Kidney (tissue), 13 donors: ENCODE measurements at regions not wholly inside any gene's neighbourhood (a gene's known extent, or its start where the extent isn't known, plus 50 kb on each side); places are given as distances from the start of the nearest gene placed in this dataset.
A peak's percentile ranks its signal among the peaks of the same experiment; 100 is the strongest.

ENCODE experiments used
- DNase-seq, 5 donors: peaks; one replicate each; pipeline ENCODE4 v3.0.0-alpha.2; 2013 to 2020
- FAIRE-seq: peaks from 2 replicates; lab custom pipeline; 2012; peaks lifted over from hg19 to GRCh38; lab: Jason Lieb, UNC
- H3K27ac ChIP-seq, 2 donors: one replicate each; pipeline ENCODE4 v1.7.0; 2013; ENCODE audit warnings: low read depth in 2 of 2, low read length in 2 of 2, inconsistent platforms in 1 of 2
- H3K27me3 ChIP-seq: one replicate; pipeline ENCODE4 v1.7.1; 2013; ENCODE audit warnings: low read length, inconsistent platforms; ENCODE audit not compliant: control insufficient read depth, insufficient read depth
- H3K36me3 ChIP-seq, 3 donors: one replicate each; pipeline versions ENCODE4 v1.7.0 to v1.7.1; 2013; ENCODE audit warnings: low read length in 3 of 3, control low read depth in 1 of 3, inconsistent platforms in 1 of 3; ENCODE audit not compliant: insufficient read depth in 3 of 3, control insufficient read depth in 2 of 3
- H3K4me1 ChIP-seq, 3 donors: one replicate each; pipeline versions ENCODE4 v1.7.0 to v1.7.1; 2013; ENCODE audit warnings: low read length in 3 of 3, inconsistent platforms in 1 of 3, low read depth in 1 of 3; ENCODE audit not compliant: control insufficient read depth in 2 of 3, insufficient read depth in 2 of 3
- H3K4me3 ChIP-seq, 3 donors: one replicate each; pipeline versions ENCODE4 v1.7.0 to v1.8.1; 2013; ENCODE audit warnings: low read length in 3 of 3, control low read depth in 1 of 3, inconsistent platforms in 1 of 3
- H3K9ac ChIP-seq, 3 donors: one replicate each; pipeline versions ENCODE4 v1.7.0 to v1.7.1; 2013; ENCODE audit warnings: low read length in 3 of 3, control low read depth in 1 of 3, inconsistent platforms in 1 of 3
- H3K9me3 ChIP-seq, 3 donors: one replicate each; pipeline versions ENCODE4 v1.7.0 to v1.7.1; 2013; ENCODE audit warnings: low read length in 3 of 3, control low read depth in 1 of 3, inconsistent platforms in 1 of 3; ENCODE audit not compliant: control insufficient read depth in 2 of 3, insufficient read depth in 1 of 3
- intact Hi-C: fragments of 100-400 bp; cut with DNase I; formaldehyde crosslinking; loops from one replicate; pipeline ENCODE4 v1.11.1; 2022
- TF ChIP-seq, protein P1 (sequence below): IDR thresholded peaks from 3 replicates; pipeline ENCODE4 v1.5.1; 2012; ENCODE audit warnings: mild to moderate bottlenecking, moderate library complexity, borderline replicate concordance; ENCODE audit not compliant: insufficient read depth; ENCODE audit errors: extremely low read depth
- donor health status: control.
- donor health status: control.
- donor health status: control.
- donor health status: control.
- donor health status: control.
- donor health status: DM: yes; HTN: yes; CAD: no.
- donor health status: Normal renal cell carcinoma (clear cell type).

DNA sequence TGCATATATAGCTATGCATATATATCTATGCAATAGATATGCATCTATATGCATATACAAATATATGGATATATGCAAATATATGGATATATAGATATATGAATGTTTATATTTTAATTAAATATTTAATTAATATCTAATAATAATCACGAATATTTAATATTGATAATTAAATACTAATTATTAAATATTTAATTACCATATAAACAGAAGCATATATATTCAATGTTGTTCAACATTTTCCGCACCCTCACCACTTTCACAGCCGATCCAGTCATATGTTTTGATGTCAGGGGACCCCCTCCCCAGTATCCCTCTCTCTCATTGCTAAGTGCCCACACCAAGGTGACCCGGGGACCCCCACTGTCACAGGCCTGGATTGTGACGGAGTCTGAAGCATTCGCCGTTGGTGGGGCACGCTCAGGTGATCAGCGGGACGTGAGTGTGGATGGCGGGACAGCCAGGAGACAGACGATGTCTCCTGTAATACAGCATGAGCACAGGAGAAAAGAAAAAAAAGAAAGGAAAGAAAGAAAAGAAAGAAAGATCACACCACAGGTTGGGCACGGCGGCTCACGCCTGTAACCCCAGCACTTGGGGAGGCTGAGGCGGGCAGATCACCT lies 199.7 kb downstream of the CRLF2 start:
- Histone ChIP-seq H3K27me3 (no peaks in the 10 kb centered on the region), H3K36me3 (no peaks in the 10 kb centered on the region), H3K27ac (no peak overlapping the region), H3K9me3 (no peaks in the 10 kb centered on the region), H3K9ac (no peak overlapping the region), H3K4me3 (no peak overlapping the region), H3K4me1 (no peaks in the 10 kb centered on the region)
- TF ChIP-seq, protein P1, sequence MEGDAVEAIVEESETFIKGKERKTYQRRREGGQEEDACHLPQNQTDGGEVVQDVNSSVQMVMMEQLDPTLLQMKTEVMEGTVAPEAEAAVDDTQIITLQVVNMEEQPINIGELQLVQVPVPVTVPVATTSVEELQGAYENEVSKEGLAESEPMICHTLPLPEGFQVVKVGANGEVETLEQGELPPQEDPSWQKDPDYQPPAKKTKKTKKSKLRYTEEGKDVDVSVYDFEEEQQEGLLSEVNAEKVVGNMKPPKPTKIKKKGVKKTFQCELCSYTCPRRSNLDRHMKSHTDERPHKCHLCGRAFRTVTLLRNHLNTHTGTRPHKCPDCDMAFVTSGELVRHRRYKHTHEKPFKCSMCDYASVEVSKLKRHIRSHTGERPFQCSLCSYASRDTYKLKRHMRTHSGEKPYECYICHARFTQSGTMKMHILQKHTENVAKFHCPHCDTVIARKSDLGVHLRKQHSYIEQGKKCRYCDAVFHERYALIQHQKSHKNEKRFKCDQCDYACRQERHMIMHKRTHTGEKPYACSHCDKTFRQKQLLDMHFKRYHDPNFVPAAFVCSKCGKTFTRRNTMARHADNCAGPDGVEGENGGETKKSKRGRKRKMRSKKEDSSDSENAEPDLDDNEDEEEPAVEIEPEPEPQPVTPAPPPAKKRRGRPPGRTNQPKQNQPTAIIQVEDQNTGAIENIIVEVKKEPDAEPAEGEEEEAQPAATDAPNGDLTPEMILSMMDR = no peak
- DNase-seq (peak in 4 of 5 donors; percentile 15 to 37 (median 32)), FAIRE-seq (no peak)
- intact Hi-C loops = no loop called here

DNA sequence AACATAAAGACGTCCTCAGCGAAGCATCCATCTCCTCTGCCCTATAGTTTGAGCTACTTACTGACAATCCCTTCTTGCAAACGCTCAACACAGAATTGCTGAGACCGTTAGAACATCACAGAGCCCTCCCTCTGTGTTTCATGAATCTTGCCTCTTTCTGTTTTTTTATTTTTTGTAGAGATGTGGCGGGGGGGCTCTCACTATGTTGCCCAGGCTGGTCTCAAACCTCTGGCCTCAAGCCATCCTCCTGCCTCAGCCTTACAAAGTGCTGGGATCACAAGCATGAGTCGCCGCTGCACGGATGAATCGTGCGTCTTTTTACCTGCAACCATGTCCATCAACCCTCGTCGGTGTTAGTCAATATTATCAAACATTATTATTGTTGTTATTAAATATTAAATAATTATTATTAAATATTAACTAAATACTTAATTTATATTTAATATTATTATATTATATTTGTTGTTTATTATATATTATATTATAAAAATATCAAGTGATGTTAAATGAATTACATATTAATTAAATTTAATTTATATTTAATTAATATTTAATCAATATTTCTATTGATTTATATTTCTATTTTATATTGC lies 200.7 kb downstream of the CRLF2 start:
- TF ChIP-seq, protein P1 = no peak

DNA sequence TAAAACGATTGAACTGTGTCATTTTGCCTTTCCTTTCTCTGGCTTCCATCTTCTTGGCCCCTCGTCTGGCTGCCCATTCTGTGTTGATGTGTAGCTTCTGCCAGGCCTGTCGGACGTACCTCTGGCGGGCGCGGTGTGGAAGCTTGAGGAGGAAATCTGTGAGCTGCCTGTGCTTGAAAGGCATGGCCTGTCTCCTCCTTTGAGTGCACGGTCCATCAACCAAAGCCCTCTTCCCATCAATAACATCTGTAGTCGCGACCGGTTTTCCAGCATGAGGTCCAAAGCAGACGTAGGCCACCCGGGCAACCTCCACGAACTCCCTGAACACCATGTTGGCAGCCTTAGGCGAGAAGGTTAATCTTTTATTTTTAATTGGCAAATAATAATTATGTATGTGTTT lies 202.7 kb downstream of the CRLF2 start:
- Histone ChIP-seq H3K4me3 (no peak overlapping the region), H3K4me1 (no peaks in the 10 kb centered on the region), H3K9me3 (no peaks in the 10 kb centered on the region), H3K27me3 (no peaks in the 10 kb centered on the region), H3K27ac (no peak overlapping the region), H3K36me3 (no peaks in the 10 kb centered on the region), H3K9ac (no peak overlapping the region)
- FAIRE-seq (no peak), DNase-seq (no peak)
- TF ChIP-seq, protein P1 = no peak
- intact Hi-C loops = no loop called here

More for the DNA sequence above, 200.7 kb downstream of the CRLF2 start:
- Histone ChIP-seq H3K36me3 (no peaks in the 10 kb centered on the region), H3K4me1 (no peaks in the 10 kb centered on the region), H3K9me3 (no peaks in the 10 kb centered on the region), H3K27ac (no peak overlapping the region), H3K27me3 (no peaks in the 10 kb centered on the region), H3K9ac (no peak overlapping the region), H3K4me3 (no peak overlapping the region)
- intact Hi-C loops = no loop called here
- FAIRE-seq (no peak), DNase-seq (peak in 4 of 5 donors; percentile 21 to 40 (median 36))
